Pancreas (tissue), 10 donors: ENCODE measurements at regions not wholly inside any gene's neighbourhood (a gene's known extent, or its start where the extent isn't known, plus 50 kb on each side); places are given as distances from the start of the nearest gene placed in this dataset.

Experiments
- ATAC-seq, 4 donors: fragments of 200-7000 bp; cut with Tn5 transposase; one replicate each; pipeline versions ENCODE4 v1.8.0 to v1.9.1; 2020; ENCODE audit warnings: mild to moderate bottlenecking in 4 of 4, moderate library complexity in 4 of 4
- DNase-seq, 6 donors: peaks; one replicate each; pipeline ENCODE4 v3.0.0-alpha.2; 2020
- FAIRE-seq: peaks from 2 replicates; lab custom pipeline; 2012; peaks lifted over from hg19 to GRCh38; lab: Jason Lieb, UNC
- H3K27ac ChIP-seq, 4 donors: fragments of 200-600 bp; sonication (generic); 1 replicate in 3 of 4; 2 replicates in 1 of 4; pipeline versions ENCODE4 v1.5.0 to v1.8.0; 2020
- H3K27me3 ChIP-seq, 4 donors: fragments of 200-600 bp; one replicate each; pipeline ENCODE4 v1.8.0; 2021
- H3K36me3 ChIP-seq, 3 donors: fragments of 200-600 bp; sonication (generic) in 1 of 3; one replicate each; pipeline versions ENCODE4 v1.5.0 to v1.8.0; 2020 to 2021
- H3K4me1 ChIP-seq, 3 donors: fragments of 200-600 bp; one replicate each; pipeline ENCODE4 v1.8.0; 2021
- H3K4me3 ChIP-seq, 4 donors: fragments of 200-600 bp; sonication (generic) in 2 of 4; one replicate each; pipeline versions ENCODE4 v1.5.0 to v1.8.0; 2020 to 2021
- H3K9me3 ChIP-seq, 4 donors: fragments of 200-600 bp; one replicate each; pipeline ENCODE4 v1.8.0; 2021
- WGBS, 2 donors: extraction: QIAGEN DNeasy Blood & Tissue Kit; methylation state at CpG; one replicate each; pipeline ENCODE4 v1.1.7; 2013; 5-methylcytosine and 5-hydroxymethylcytosine counted together
- intact Hi-C, 3 donors: fragments of 100-400 bp; cut with DNase I; formaldehyde crosslinking; loops; one replicate each; pipeline versions ENCODE4 v1.11.1 to v1.14.2; 2022
- TF ChIP-seq, protein P1 (sequence below), 4 donors: fragments of 200-600 bp; sonication (generic) in 3 of 4; IDR thresholded peaks; one replicate each; pipeline versions ENCODE4 v1.5.0 to v1.8.0; 2021; ENCODE audit warnings: antibody characterized with exemption in 4 of 4
- donor health status: healthy with polysubstance abuse.
- donor health status: DM: no; HTN: no; CAD: no; lungs with moderate emphysema.
- donor health status: DM: no; HTN: no; CAD: no.
- donor health status: control.
- donor health status: control.
- donor health status: Bipolar disorder and iron deficiency.
- donor health status: DM: yes; HTN: yes; CAD: no.
- donor health status: DM: no; HTN: no; CAD: no.
- donor health status: DM: no; HTN: no; CAD: no.
- donor health status: DM: yes; HTN: yes; CAD: no.

DNA sequence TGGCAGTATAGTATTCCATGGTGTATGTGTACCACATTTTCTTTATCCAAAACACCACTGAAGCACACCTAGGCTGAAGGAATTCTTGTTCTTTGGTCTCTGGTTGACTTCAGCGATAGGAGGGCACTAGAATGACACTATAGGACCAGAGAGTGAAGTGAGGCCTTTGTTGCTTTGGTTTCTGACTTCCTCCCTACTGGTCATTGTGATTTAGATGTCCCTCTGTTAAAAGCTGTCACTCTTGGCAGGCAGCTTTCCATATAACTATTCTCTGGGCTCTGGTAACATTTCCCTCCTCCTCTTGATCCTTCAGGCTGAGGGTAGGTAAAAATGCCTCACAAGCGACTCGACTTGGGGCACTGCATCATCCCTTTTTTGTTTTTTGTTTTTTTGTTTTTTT, 236.3 kb downstream of the MAFB start:
- no peaks in the 10 kb centered on the region for H3K9me3 ChIP-seq
- WGBS, 2 donors, result 81 to 84% methylated on average over 3 of the region's 3 CpGs
- TF ChIP-seq, protein P1, sequence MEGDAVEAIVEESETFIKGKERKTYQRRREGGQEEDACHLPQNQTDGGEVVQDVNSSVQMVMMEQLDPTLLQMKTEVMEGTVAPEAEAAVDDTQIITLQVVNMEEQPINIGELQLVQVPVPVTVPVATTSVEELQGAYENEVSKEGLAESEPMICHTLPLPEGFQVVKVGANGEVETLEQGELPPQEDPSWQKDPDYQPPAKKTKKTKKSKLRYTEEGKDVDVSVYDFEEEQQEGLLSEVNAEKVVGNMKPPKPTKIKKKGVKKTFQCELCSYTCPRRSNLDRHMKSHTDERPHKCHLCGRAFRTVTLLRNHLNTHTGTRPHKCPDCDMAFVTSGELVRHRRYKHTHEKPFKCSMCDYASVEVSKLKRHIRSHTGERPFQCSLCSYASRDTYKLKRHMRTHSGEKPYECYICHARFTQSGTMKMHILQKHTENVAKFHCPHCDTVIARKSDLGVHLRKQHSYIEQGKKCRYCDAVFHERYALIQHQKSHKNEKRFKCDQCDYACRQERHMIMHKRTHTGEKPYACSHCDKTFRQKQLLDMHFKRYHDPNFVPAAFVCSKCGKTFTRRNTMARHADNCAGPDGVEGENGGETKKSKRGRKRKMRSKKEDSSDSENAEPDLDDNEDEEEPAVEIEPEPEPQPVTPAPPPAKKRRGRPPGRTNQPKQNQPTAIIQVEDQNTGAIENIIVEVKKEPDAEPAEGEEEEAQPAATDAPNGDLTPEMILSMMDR (IDR thresholded peaks at IDR 0.05), result no peak
- no peak for ATAC-seq
- no peaks in the 10 kb centered on the region for H3K36me3 ChIP-seq
- no peaks in the 10 kb centered on the region for H3K27me3 ChIP-seq
- intact Hi-C loops, result no loop called here
- H3K4me3 ChIP-seq, result no peak overlapping the region
- no peak for FAIRE-seq
- H3K27ac ChIP-seq, result no peak overlapping the region
- no peaks in the 10 kb centered on the region for H3K4me1 ChIP-seq
- DNase-seq, result no peak

DNA sequence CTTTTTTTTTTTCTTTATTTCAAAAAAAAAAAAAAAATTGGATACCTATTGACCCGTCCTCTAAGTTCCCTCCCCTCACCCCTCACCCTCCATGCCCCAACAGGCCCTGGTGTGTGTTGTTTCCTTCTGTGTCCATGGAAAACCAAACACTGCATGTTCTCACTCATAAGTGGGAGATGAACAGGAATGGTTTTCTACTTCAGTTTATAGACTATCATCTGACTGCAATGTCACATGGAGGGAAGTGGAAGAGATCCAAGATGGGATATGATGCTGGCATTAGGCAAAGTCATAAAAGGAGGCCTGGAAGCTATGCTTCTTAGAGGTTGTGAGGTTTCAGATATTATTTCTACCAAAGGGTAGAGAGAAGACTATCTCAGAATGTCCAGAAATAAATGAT, 237.5 kb downstream of the MAFB start:
- no peak for DNase-seq
- H3K4me3 ChIP-seq, result no peak overlapping the region
- intact Hi-C loops, result no loop called here
- no peak for ATAC-seq
- H3K4me1 ChIP-seq, result no peaks in the 10 kb centered on the region
- no peak for FAIRE-seq
- no peaks in the 10 kb centered on the region for H3K36me3 ChIP-seq
- TF ChIP-seq, protein P1 (IDR thresholded peaks at IDR 0.05), result no peak
- H3K27me3 ChIP-seq, result no peaks in the 10 kb centered on the region
- no peaks in the 10 kb centered on the region for H3K9me3 ChIP-seq
- H3K27ac ChIP-seq, result no peak overlapping the region
- WGBS, 2 donors, result 58 to 94% methylated on average over 1 of the region's 1 CpG

DNA sequence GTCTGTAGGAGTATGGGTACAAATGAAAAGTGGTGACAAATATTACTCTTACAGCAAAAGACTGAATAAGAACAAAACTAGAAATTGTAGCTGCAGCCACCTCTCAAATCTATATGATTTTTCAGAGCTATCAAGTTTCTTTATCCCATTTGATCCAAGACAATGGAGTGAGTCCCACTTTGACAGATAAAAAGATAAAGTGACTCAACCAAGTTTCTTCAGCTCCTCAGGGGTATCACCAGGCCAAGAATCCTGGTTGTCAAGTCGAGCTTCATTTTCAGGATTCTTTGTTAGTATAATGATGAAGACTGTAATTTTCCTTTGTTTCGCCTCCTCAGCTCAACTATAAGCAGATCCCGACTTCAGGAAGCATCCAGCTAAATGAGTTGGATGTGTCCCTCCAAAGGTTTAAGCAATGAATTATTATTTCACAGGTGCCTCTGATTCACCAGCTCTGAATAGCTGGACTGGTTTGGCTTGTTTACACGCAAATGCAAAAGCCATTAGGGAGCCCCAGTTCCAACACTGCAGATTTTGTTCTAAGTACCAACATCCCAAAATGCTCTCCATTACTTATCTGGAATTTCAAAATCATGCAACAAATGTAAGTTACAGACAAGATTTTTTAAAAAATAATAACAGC, 238.9 kb downstream of the MAFB start:
- H3K27me3 ChIP-seq, result no peaks in the 10 kb centered on the region
- WGBS, 2 donors, result 47 to 49% methylated on average over 4 of the region's 4 CpGs
- intact Hi-C loops, result no loop called here
- H3K4me3 ChIP-seq, result no peak overlapping the region
- no peaks in the 10 kb centered on the region for H3K36me3 ChIP-seq
- no peak for DNase-seq
- no peak for FAIRE-seq
- no peak overlapping the region for H3K27ac ChIP-seq
- no peaks in the 10 kb centered on the region for H3K9me3 ChIP-seq
- no peak for ATAC-seq
- TF ChIP-seq, protein P1 (IDR thresholded peaks at IDR 0.05), result no peak
- no peaks in the 10 kb centered on the region for H3K4me1 ChIP-seq

DNA sequence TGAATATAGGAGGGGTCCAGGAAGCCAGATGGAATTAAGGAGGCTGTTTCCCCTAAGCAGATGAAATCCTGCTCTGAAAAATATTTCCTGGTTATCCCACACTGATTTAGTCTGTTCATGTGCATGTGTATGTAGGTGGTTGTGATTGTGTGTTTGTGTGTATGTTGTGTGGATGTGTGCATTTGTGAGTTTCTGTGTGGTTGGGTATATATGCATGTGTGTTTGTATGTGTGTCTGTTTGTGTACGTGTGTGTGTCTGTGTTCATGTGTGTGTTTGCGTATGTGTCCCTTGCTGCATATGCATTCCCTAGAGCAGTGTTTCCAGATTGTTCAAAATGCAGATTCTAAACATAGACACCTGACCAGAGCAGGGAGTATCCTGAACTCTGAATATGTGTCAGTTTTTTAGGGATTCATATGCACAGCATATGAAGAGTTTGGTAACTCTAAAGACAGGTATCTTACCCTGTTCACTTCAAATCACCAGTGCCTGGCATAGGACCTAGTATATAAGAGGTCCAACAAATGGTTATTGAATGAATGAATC, 239.8 kb downstream of the MAFB start:
- FAIRE-seq (no peak), DNase-seq (no peak), ATAC-seq (no peak)
- TF ChIP-seq, protein P1 (IDR thresholded peaks at IDR 0.05), result no peak
- Histone ChIP-seq H3K27me3 (no peaks in the 10 kb centered on the region), H3K4me3 (no peak overlapping the region), H3K9me3 (no peaks in the 10 kb centered on the region), H3K4me1 (no peaks in the 10 kb centered on the region), H3K27ac (no peak overlapping the region), H3K36me3 (no peaks in the 10 kb centered on the region)
- WGBS, 2 donors, result 75 to 88% methylated on average over 2 of the region's 2 CpGs
- intact Hi-C loops, result no loop called here

DNA sequence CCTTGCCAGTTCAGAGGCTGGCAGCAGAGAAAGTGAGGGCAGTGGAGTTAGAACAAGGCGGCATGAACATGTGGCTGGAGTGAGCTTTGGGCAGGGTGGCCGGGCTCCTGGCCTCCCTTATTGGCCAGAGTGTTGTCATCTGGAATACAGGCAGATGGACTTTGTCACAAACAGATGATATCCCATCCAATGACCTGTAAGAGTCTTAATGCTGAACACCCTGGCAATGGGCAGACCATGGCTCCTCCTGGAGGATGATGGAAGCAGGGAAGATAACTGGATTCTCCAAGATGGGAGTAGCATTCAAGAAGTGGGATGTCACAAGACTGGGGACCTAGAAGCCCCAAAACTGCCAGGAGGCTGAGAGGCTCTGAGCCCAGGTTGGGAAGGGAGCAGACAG, 242.1 kb downstream of the MAFB start:
- ATAC-seq, result no peak
- no peaks in the 10 kb centered on the region for H3K9me3 ChIP-seq
- intact Hi-C loops, result no loop called here
- no peak overlapping the region for H3K27ac ChIP-seq
- no peaks in the 10 kb centered on the region for H3K36me3 ChIP-seq
- H3K27me3 ChIP-seq, result no peaks in the 10 kb centered on the region
- 68 to 79% methylated on average over 2 of the region's 2 CpGs for WGBS, 2 donors
- H3K4me3 ChIP-seq, result no peak overlapping the region
- TF ChIP-seq, protein P1 (IDR thresholded peaks at IDR 0.05), result no peak
- H3K4me1 ChIP-seq, result no peaks in the 10 kb centered on the region
- no peak for DNase-seq
- FAIRE-seq, result no peak
